GM13976 (cell line): ENCODE measurements at regions not wholly inside any gene's neighbourhood (a gene's known extent, or its start where the extent isn't known, plus 50 kb on each side); places are given as distances from the start of the nearest gene placed in this dataset.

ENCODE experiments used
- DNase-seq: peaks from one replicate; pipeline ENCODE4 v3.0.0; 2012; ENCODE audit warnings: low spot score
- CTCF ChIP-seq: IDR thresholded peaks from 2 replicates; pipeline ENCODE4 v1.5.1; 2012; ENCODE audit warnings: borderline replicate concordance, mild to moderate bottlenecking; ENCODE audit not compliant: insufficient read depth; ENCODE audit errors: extremely low read depth, missing control alignments, control extremely low read depth
- in situ Hi-C: fragments of 300-500 bp; cut with MboI; formaldehyde crosslinking; loops from one replicate; pipeline ENCODE4 v1.12.0; 2022; ENCODE audit warnings: low sequenced_read_pairs, mixed read lengths, inconsistent platforms; ENCODE audit not compliant: unreplicated experiment

GRCh38 chr3:178146406-178146831 lies 389.8 kb upstream of the KCNMB2 start:
- no peak for DNase-seq
- no peak for TF ChIP-seq CTCF

GRCh38 chr3:178147001-178147400 lies 389.2 kb upstream of the KCNMB2 start:
- in situ Hi-C loops = no loop called here
- DNase-seq = no peak
- TF ChIP-seq CTCF = no peak

More at GRCh38 chr3:178146406-178146831, 389.8 kb upstream of the KCNMB2 start:
- in situ Hi-C loops = no loop called here

- in situ Hi-C loops = no loop called here
- DNase-seq = no peak
Measured at GRCh38 chr3:178152031-178152806, 384.0 kb upstream of the KCNMB2 start.

GRCh38 chr3:178152988-178153387 lies 383.2 kb upstream of the KCNMB2 start:
- no peak for DNase-seq
- in situ Hi-C loops = no loop called here
- TF ChIP-seq CTCF = no peak

More at GRCh38 chr3:178152031-178152806, 384.0 kb upstream of the KCNMB2 start:
- TF ChIP-seq CTCF = no peak

GRCh38 chr3:178155521-178155920 lies 380.7 kb upstream of the KCNMB2 start:
- no peak for DNase-seq
- in situ Hi-C loops = no loop called here
- no peak for TF ChIP-seq CTCF

GRCh38 chr3:178156301-178156700 lies 379.9 kb upstream of the KCNMB2 start:
- in situ Hi-C loops = no loop called here
- TF ChIP-seq CTCF = no peak
- no peak for DNase-seq

GRCh38 chr3:178159691-178160220 lies 376.5 kb upstream of the KCNMB2 start:
- in situ Hi-C loops = no loop called here
- no peak for TF ChIP-seq CTCF
- no peak for DNase-seq
